Duodenal mucosa (tissue), 2 donors: ENCODE measurements at regions not wholly inside any gene's neighbourhood (a gene's known extent, or its start where the extent isn't known, plus 50 kb on each side); places are given as distances from the start of the nearest gene placed in this dataset.
"Not testable (repeated sequence)": the region's sequence is repeated elsewhere in the genome, so short reads cannot be mapped to it uniquely, and the experiment has no call there.

Experiments used
- H3K27ac ChIP-seq: one replicate; pipeline ENCODE4 v1.7.0; 2013; ENCODE audit warnings: low read depth, low read length
- H3K27me3 ChIP-seq, 2 donors: one replicate each; pipeline ENCODE4 v1.7.0; 2013; ENCODE audit warnings: low read length in 2 of 2, control low read depth in 1 of 2; ENCODE audit not compliant: insufficient read depth in 2 of 2, control insufficient read depth in 1 of 2
- H3K36me3 ChIP-seq, 2 donors: one replicate each; pipeline ENCODE4 v1.7.0; 2013; ENCODE audit warnings: low read length in 2 of 2, control low read depth in 1 of 2; ENCODE audit not compliant: insufficient read depth in 2 of 2, control insufficient read depth in 1 of 2
- H3K4me1 ChIP-seq, 2 donors: one replicate each; pipeline ENCODE4 v1.7.0; 2013; ENCODE audit warnings: low read length in 2 of 2, control low read depth in 1 of 2; ENCODE audit not compliant: insufficient read depth in 2 of 2, control insufficient read depth in 1 of 2
- H3K4me3 ChIP-seq, 2 donors: one replicate each; pipeline ENCODE4 v1.7.0; 2013; ENCODE audit warnings: low read length in 2 of 2, low read depth in 1 of 2
- H3K9ac ChIP-seq, 2 donors: one replicate each; pipeline ENCODE4 v1.7.0; 2013; ENCODE audit warnings: low read length in 2 of 2, low read depth in 1 of 2
- H3K9me3 ChIP-seq, 2 donors: one replicate each; pipeline ENCODE4 v1.7.0; 2013; ENCODE audit warnings: low read length in 2 of 2, control low read depth in 1 of 2; ENCODE audit not compliant: control insufficient read depth in 1 of 2

DNA sequence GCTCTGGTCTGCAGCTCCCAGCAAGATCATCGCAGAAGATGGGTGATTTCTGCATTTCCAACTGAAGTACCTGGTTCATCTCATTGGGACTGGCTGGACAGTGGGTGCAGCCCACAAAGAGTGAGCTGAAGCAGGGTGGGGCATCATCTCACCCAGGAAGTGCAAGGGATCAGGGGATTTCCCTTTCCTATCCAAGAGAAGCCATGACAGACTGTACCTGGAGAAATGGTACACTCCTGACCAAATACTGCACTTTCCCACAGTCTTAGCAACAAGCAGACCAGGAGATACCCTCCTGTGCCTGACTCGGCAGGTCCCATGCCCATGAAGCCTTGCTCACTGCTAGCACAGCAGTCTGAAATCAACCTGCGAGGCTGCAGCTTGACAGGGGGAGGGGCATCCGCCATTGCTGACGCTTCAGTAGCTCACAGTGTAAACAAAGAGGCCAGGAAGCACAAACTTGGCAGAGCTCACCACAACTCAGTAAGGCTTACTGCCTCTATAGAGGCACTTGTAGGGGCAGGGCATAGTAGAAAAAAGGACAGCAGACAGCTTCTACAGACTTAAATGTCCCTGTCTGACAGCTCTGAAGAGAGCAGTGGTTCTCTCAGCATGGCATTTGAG, 60.5 kb downstream of the AREG start:
- H3K27ac ChIP-seq, H3K4me1 ChIP-seq, H3K9me3 ChIP-seq, H3K9ac ChIP-seq, H3K36me3 ChIP-seq, H3K4me3 ChIP-seq, H3K27me3 ChIP-seq: not testable (repeated sequence)

DNA sequence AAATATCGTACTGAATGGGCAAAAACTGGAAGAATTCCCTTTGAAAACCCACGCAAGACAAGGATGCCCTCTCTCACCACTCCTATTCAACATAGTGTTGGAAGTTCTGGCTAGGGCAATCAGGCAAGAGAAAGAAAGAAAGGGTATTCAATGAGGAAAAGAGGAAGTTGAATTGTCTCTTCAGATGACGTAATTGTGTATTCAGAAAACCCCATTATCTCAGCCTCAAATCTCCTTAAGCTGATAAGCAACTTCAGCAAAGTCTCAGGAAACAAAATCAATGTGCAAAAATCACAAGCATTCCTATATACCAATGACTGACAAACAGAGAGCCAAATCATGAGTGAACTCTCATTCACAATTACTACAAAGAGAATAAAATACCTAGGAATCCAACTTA, 64.4 kb downstream of the AREG start:
- not testable (repeated sequence) for H3K27me3 ChIP-seq, H3K27ac ChIP-seq, H3K36me3 ChIP-seq, H3K4me3 ChIP-seq, H3K9me3 ChIP-seq, H3K9ac ChIP-seq, H3K4me1 ChIP-seq

DNA sequence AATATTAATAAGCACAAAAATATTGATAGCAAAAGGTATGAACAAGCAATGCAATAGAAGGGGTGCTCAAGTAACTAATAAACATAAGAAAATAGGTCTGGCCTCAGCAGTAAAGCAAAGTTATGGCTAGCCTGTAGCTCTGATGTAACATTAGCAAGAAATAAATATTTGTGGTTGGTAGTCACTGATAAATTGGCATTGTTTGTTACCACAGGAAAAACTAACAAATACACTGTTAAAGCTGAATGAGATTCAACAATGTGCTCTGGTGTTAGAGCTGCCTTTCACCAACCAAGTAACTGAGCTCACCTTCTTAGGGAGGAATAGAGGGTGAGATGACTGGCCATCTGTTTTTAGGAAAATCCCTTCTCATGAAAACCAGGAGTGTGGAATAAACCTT, 71.4 kb downstream of the AREG start:
- Histone ChIP-seq H3K27ac (no peak overlapping the region), H3K9ac (no peak overlapping the region), H3K9me3 (no peaks in the 10 kb centered on the region), H3K36me3 (no peaks in the 10 kb centered on the region), H3K4me1 (no peaks in the 10 kb centered on the region), H3K27me3 (no peaks in the 10 kb centered on the region), H3K4me3 (no peak overlapping the region)

DNA sequence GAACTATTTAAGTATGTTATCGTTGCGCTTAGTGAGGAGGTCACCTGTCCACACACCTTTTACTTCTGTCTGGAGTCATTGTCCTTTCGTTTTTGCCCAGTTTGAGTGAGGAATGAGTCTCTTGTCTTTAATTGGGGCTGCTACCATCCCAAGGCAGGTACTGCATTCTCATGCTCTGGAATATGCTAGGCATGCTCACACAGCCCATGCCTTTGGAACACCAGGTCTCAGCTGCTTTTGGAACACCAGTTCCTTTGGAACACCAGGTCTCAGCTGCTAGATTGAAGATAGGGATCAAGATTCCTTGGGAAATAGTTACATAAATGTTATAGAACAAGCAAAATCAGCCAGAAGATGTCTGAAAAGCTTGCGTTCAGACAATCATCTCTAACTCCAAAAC, 73.1 kb downstream of the AREG start:
- H3K9me3 ChIP-seq = no peaks in the 10 kb centered on the region
- H3K27ac ChIP-seq = no peak overlapping the region
- no peaks in the 10 kb centered on the region for H3K36me3 ChIP-seq
- no peak overlapping the region for H3K4me3 ChIP-seq
- no peak overlapping the region for H3K9ac ChIP-seq
- no peaks in the 10 kb centered on the region for H3K27me3 ChIP-seq
- H3K4me1 ChIP-seq = no peaks in the 10 kb centered on the region

DNA sequence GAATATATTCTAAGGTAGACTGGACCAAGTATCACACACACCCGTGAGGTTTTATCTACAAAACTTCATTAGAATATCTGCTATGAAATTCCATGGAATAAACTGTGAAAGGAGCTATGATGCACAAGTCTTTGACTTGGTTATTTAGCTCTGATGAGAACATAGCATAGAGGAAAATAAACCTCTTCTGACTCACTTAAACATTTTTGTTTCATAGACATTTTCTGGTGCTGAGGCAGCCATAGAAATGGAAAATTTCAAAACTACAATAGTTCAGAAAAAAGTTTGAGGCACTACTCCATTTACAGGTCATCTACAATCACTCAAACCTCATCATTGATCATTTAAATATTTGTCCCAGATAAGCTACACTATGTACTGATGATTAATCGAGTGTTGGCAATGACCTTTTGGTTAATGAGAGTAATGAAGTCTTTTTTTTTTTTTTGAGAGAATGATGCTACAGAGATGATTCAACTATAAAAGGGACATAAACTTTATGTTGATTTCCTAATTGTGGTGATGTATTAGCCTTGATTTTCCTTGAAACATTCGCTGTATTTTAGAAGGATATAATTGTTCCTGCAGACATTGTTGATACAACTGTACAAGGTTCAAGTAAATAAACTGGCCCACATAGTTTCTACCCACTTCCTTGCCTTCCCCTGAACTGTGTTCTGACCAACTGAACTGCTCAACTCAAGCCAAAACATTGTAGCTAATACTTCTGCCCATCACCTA, 77.5 kb downstream of the AREG start:
- H3K9me3 ChIP-seq = no peaks in the 10 kb centered on the region
- no peaks in the 10 kb centered on the region for H3K27me3 ChIP-seq
- H3K4me1 ChIP-seq = no peaks in the 10 kb centered on the region
- H3K36me3 ChIP-seq = no peaks in the 10 kb centered on the region
- H3K4me3 ChIP-seq = no peak overlapping the region
- no peak overlapping the region for H3K9ac ChIP-seq
- no peak overlapping the region for H3K27ac ChIP-seq

DNA sequence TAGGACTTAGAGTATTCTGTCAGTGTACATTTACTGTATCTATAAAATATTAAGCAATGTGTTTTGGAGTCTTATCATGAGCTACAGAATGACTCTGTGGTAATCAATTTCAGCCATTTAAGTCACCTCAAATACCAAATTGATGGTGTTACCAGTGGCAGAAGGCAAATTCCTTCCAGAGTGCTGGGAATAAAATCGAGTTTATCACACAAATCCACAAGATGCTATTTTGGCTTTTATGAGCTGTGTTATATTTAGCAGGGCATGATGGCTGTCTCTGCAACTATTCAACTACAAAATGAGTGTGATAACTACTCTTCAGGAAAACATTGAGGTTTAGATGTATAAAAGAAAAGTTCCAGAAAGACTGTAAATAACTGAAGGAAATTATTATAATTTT, 78.2 kb downstream of the AREG start:
- H3K4me1 ChIP-seq = no peaks in the 10 kb centered on the region
- no peak overlapping the region for H3K9ac ChIP-seq
- no peak overlapping the region for H3K27ac ChIP-seq
- H3K27me3 ChIP-seq = no peaks in the 10 kb centered on the region
- H3K9me3 ChIP-seq = no peaks in the 10 kb centered on the region
- no peaks in the 10 kb centered on the region for H3K36me3 ChIP-seq
- H3K4me3 ChIP-seq = no peak overlapping the region

DNA sequence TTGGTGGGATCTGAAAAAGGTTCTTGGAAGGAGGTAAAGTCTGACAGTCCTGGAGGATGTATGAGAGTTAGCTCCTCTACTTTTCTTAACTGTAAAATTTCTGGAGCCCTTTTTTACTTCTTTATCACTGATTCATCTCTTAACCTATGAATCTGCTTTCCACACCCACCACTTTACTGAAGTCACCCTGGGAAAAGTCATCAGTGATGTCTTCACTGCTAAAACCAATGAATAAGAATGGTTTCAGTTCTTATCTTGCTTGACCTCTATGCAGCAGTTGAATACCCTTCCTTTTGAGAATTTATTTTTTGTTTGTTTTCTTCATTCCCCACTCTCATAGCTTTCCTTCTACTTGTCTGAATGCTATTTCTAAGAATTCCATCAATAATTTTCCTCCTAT, 80.0 kb downstream of the AREG start:
- Histone ChIP-seq H3K4me3 (no peak overlapping the region), H3K9me3 (no peaks in the 10 kb centered on the region), H3K27me3 (no peaks in the 10 kb centered on the region), H3K9ac (no peak overlapping the region), H3K4me1 (no peaks in the 10 kb centered on the region), H3K27ac (no peak overlapping the region), H3K36me3 (no peaks in the 10 kb centered on the region)

DNA sequence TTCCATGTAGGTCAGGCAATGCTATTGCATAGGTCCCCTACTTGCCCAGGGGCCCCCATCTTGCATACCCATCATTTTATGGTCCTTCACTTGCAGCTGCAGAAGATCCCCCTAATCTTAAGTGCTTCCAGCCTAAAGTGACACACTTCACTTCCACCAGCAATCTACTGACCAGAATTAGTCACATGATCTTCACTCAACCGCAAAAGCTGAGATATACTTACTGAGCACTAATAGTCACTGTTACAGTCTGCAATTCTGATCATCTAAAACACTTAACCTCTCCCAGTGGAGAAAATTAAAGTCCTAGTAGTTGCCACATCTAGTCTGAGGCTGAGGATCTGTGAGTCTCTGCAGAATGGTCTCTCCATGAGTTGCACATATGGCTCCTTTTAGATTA, 82.1 kb downstream of the AREG start:
- no peaks in the 10 kb centered on the region for H3K9me3 ChIP-seq
- no peak overlapping the region for H3K9ac ChIP-seq
- no peaks in the 10 kb centered on the region for H3K36me3 ChIP-seq
- no peak overlapping the region for H3K27ac ChIP-seq
- H3K4me3 ChIP-seq = no peak overlapping the region
- H3K4me1 ChIP-seq = peaks cover 0 to 2% of the 10 kb centered on the region in 2 donors
- no peaks in the 10 kb centered on the region for H3K27me3 ChIP-seq

DNA sequence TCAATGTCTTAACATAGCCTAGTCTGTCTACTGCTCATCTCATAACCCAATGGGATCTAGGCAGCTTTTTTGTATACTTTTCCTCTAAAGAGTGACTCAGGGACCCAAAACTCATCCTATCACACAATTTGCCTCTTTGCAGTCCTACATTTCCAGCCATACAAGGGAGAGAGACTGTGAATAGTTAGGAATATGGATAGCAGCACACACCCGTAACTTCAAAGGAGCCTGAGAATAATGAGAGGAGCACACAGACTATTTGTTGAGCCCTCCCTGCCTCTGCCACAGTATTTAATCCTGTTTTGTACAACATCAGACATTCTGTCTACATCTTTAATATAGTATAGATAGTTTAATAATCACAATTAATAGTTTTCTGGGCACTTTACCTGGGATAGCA, 83.2 kb downstream of the AREG start:
- Histone ChIP-seq H3K27ac (no peak overlapping the region), H3K4me3 (no peak overlapping the region), H3K4me1 (peaks cover 0 to 3% of the 10 kb centered on the region in 2 donors), H3K9ac (no peak overlapping the region), H3K9me3 (no peaks in the 10 kb centered on the region), H3K27me3 (no peaks in the 10 kb centered on the region), H3K36me3 (no peaks in the 10 kb centered on the region)

DNA sequence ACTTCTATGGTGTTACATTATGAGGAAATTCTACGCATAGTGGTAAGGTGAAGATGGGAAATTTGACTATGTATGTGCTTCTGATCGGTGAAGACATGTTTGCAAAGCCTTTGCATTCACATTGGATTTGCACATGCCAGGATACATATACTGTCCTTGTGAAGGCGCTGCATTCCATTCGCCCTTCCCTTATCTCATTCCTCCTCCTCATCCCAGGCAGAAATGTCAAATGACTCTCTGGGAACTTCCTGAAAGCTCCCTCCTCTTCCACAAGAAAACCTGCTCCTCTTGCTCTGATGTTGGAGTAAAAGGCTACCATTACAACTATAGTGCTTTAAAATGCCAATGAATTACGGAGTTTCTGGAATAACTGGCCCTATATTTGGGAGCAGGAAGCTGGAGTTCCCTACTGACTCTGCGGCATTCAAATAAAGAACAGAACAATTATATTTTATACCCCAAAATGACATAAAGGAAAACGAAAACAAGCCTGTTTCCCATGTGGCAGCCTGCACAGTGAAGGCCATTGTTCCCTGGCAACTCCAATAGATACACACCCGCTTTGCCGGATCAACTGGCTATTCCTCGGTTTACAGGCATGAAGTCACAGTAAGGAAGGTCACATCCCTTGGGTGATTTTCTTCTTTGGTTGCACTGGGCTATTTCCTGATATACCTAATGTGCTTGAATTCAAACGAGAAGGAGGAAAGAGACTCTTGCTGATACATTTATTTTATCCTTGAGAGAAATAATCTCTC, 84.5 kb downstream of the AREG start:
- Histone ChIP-seq H3K4me1 (peaks cover 0 to 8% of the 10 kb centered on the region in 2 donors), H3K9ac (no peak overlapping the region), H3K9me3 (no peaks in the 10 kb centered on the region), H3K27ac (no peak overlapping the region), H3K27me3 (no peaks in the 10 kb centered on the region), H3K4me3 (no peak overlapping the region), H3K36me3 (no peaks in the 10 kb centered on the region)
